Karpas-422 (cell line): ENCODE measurements at regions not wholly inside any gene's neighbourhood (a gene's known extent, or its start where the extent isn't known, plus 50 kb on each side); places are given as distances from the start of the nearest gene placed in this dataset. TPM values are rescaled to one million over a fixed set of nuclear protein-coding genes. Genes with fewer than 3 reads are reported as not detected.
"Not testable (repeated sequence)": the region's sequence is repeated elsewhere in the genome, so short reads cannot be mapped to it uniquely, and the experiment has no call there.

Experiments used
- DNase-seq: peaks from one replicate; pipeline ENCODE4 v3.0.0-alpha.2; 2015
- H2AFZ ChIP-seq: fragments of 200-600 bp; sonication (generic); 2 replicates; pipeline ENCODE4 v1.6.1; 2014; ENCODE audit warnings: antibody characterized with exemption, low read length, mixed read lengths
- H3K27ac ChIP-seq: fragments of 200-600 bp; sonication (generic); 2 replicates; pipeline ENCODE4 v1.5.1; 2014; ENCODE audit warnings: mild to moderate bottlenecking, low read length, moderate library complexity
- H3K27me3 ChIP-seq: fragments of 200-600 bp; sonication (generic); 2 replicates; pipeline ENCODE4 v1.6.1; 2014; ENCODE audit warnings: low read length, mixed read lengths
- H3K36me3 ChIP-seq: fragments of 200-600 bp; sonication (generic); 2 replicates; pipeline ENCODE4 v1.6.1; 2014; ENCODE audit warnings: low read length, mixed read lengths; ENCODE audit not compliant: insufficient read depth
- H3K4me1 ChIP-seq: fragments of 200-600 bp; sonication (generic); 2 replicates; pipeline ENCODE4 v1.6.1; 2014; ENCODE audit warnings: mild to moderate bottlenecking, low read length, mixed read lengths
- H3K4me2 ChIP-seq: fragments of 200-600 bp; sonication (generic); 2 replicates; pipeline ENCODE4 v1.6.1; 2014; ENCODE audit warnings: low read length, low read depth, mild to moderate bottlenecking; ENCODE audit not compliant: poor library complexity, severe bottlenecking
- H3K4me3 ChIP-seq: fragments of 200-600 bp; sonication (generic); 2 replicates; pipeline ENCODE4 v1.5.1; 2014; ENCODE audit warnings: mild to moderate bottlenecking, antibody characterized with exemption, low read length, mixed read lengths
- H3K79me2 ChIP-seq: fragments of 200-600 bp; sonication (generic); 2 replicates; pipeline ENCODE4 v1.6.1; 2014; ENCODE audit warnings: mild to moderate bottlenecking, low read length, mixed read lengths
- H3K9ac ChIP-seq: fragments of 200-600 bp; sonication (generic); 2 replicates; pipeline ENCODE4 v1.6.0; 2014; ENCODE audit warnings: low read length
- H3K9me2 ChIP-seq: fragments of 200-600 bp; sonication (generic), shearing (Covaris generic); replicated peaks from 2 replicates; pipeline ENCODE4 v1.6.0; 2014; ENCODE audit warnings: mild to moderate bottlenecking, low read length, moderate library complexity; ENCODE audit not compliant: insufficient read depth
- H3K9me3 ChIP-seq: fragments of 300-700, 200-600 bp; sonication (generic); 2 replicates; pipeline ENCODE4 v1.6.1; 2014; ENCODE audit warnings: low read length, mixed read lengths
- H4K20me1 ChIP-seq: fragments of 200-600 bp; sonication (generic); 2 replicates; pipeline ENCODE4 v1.6.1; 2014; ENCODE audit warnings: mild to moderate bottlenecking, antibody characterized with exemption, low read length, low read depth; ENCODE audit not compliant: insufficient read depth
- small RNA-seq: library from RNA; depleted of rRNA; stranded (forward); fragments of <200 nt; gene quantifications from one replicate; pipeline ENCODE3, GENCODE V24; 2014

DNA sequence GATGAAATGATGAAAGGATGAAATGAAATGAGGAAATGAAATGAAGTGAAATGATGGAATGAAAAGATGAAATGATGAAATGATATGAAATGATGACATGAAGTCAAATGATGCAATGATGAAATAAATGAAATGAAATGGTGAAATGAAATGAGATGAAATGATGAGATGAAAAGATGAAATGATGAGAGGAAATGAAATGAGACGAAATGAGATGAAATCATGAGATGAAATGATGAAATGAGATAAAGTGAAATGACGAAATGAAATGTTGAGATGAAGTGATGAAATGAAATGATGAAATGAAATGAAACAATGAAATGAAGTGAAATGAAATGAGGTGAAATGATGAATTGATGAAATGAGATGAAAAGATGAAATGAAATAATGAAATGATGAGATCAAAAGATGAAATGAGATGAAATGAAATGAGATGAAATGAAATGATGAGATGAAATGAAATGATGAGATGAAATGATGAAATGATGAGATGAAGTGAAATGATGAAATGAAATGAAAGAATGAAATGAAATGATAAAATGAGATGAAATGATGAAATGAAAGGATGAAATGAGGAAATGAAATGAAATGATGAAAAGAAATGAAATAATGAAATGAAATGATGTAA, 131.7 kb upstream of the TP53TG3D start:
- DNase-seq, H3K27me3 ChIP-seq, H4K20me1 ChIP-seq, H3K4me2 ChIP-seq, H3K79me2 ChIP-seq, H3K4me1 ChIP-seq, H3K9me3 ChIP-seq, H3K36me3 ChIP-seq, H3K4me3 ChIP-seq, H3K27ac ChIP-seq, H3K9ac ChIP-seq, H3K9me2 ChIP-seq, H2AFZ ChIP-seq: not testable (repeated sequence)

DNA sequence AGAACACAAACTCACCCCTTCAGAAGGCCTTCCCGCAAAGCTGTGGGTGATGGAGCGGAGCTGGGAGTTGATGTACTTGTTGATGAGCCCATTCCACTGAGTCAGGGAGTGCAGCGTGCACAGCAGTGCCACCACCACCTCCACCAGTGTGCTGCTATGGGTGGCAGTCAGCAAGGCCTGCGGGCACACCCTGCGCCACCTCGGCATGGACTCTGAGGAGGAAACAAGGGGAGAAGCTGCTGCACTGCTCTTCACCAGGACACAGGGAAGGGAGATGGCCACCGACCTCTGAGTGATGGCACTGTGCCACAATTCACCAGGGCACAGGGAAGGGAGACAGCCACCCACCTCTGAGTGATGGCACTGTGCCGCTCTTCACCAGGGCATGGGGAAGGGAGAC, 100.7 kb upstream of the TP53TG3D start:
- H3K9me3 ChIP-seq, H3K4me2 ChIP-seq, H3K4me1 ChIP-seq, DNase-seq, H3K9me2 ChIP-seq, H3K79me2 ChIP-seq, H3K27ac ChIP-seq, H3K9ac ChIP-seq, H3K4me3 ChIP-seq, H4K20me1 ChIP-seq, H3K27me3 ChIP-seq, H2AFZ ChIP-seq, H3K36me3 ChIP-seq: not testable (repeated sequence)

DNA sequence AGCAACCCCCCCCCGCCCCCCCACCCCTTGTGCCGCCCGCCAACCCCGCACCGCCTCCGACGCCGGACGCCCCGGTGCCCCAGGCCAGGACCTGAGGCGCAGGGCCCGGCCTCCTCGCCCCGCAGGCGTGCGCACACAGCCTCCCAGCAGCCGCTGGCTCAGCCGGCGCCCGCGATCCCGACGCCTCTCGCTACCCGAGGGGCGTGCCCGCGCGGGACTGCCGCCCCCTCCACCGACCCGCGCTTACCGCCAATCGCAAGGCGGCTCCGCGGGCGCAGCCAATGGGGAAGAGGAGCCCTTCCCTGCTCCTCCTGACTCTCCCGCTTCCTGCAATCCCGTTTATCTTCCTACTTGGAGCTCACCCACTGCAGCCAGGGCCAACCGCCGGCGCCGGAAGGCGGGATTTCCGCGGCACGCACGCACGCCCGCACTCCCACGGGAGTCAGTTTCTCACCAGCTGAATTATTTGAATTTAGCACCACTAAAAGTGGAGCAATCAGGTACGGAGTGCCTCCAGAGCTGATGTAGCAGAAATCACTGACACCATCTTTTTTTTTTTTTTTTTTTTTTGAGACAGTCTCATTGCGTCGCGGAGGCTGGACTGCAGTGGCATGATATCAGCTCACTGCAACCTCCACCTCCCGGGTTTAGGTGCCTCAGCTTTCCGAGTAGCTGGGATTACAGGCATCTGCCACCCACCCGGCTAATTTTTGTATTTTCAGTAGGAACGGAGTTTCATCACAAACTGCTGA, 65.0 kb upstream of the TP53TG3D start:
- H4K20me1 ChIP-seq, H3K9me2 ChIP-seq, DNase-seq, H3K27ac ChIP-seq, H3K27me3 ChIP-seq, H3K79me2 ChIP-seq, H3K4me3 ChIP-seq, H3K4me2 ChIP-seq, H3K4me1 ChIP-seq, H3K9ac ChIP-seq, H3K9me3 ChIP-seq, H2AFZ ChIP-seq, H3K36me3 ChIP-seq: not testable (repeated sequence)

DNA sequence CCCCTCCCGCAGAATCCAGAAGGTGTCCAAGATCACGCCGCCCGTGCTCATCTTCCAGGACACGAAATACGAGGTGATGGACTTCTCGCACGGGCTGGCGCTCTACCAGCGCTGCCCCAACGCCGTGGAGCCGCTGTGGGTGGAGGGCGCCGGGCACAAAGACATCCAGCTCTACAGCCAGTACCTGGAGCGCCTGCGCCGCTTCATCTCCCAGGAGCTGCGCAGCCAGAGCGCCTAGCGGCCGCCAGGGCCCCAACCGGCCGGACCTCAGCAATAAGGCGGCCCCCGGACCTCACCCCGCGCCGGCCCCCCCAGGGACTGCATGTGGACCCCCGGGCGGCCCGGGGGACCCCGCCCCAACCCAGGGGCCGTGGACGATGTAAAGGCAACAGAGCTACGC, 50.5 kb upstream of the TP53TG3D start:
- not testable (repeated sequence) for DNase-seq, H4K20me1 ChIP-seq, H3K27me3 ChIP-seq, H3K9me2 ChIP-seq, H3K79me2 ChIP-seq, H2AFZ ChIP-seq, H3K9me3 ChIP-seq, H3K27ac ChIP-seq, H3K4me1 ChIP-seq, H3K9ac ChIP-seq, H3K4me3 ChIP-seq, H3K36me3 ChIP-seq, H3K4me2 ChIP-seq

Small RNA genes in the stretch of these regions (small RNA-seq; reads per million reads assigned to genes)
- gene AC133485.4 (not detected), gene AC142381.2 (not detected), gene IGHV1OR16-3 (not detected), gene IGHV3OR16-9 (not detected)
